ENCODE measurements at regions not wholly inside any gene's neighbourhood (a gene's known extent, or its start where the extent isn't known, plus 50 kb on each side); places are given as distances from the start of the nearest gene placed in this dataset.

GRCh38 chr16:17685447-17685846, 214.7 kb upstream of the XYLT1 start:
- no peaks in the 10 kb centered on the region for H3K4me1 ChIP-seq (ENCODE audit: insufficient read depth, low read length)
- no peaks in the 10 kb centered on the region for H3K27me3 ChIP-seq (ENCODE audit: insufficient read depth, low read length)
- peaks cover 3% of the 10 kb centered on the region; the same call in 1 of the 2 replicates for H3K9me3 ChIP-seq (ENCODE audit: insufficient read depth, low read depth, low read length)
- H3K4me3 ChIP-seq (ENCODE audit: low read length), result no peak overlapping the region
- no peak overlapping the region for H3K27ac ChIP-seq (ENCODE audit: low read depth, low read length)
- no peak overlapping the region for H3K9ac ChIP-seq (ENCODE audit: low read depth, low read length)
- H3K36me3 ChIP-seq (ENCODE audit: insufficient read depth, low read length), result no peaks in the 10 kb centered on the region

DNA sequence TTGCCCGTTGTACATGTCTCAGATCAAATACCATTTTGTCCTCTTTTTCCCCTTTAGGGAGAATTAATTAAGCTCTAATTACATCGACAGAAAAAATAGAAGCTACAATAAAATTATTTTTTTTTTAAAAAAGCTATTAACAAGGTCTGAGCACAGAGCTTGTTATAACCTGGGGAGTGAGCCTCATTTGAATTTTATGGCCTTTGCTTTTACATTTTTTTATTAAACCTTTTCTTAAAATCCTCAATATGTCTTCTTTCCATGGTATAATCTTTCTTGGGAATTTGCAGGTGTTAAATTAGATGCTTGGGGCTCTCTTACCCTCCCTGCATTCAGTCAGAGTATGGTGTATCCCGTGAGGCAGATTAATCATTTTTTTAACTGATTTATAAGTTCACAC, 212.5 kb upstream of the XYLT1 start:
- peaks cover 3% of the 10 kb centered on the region; the same call in 1 of the 2 replicates for H3K4me1 ChIP-seq (ENCODE audit: insufficient read depth, low read length)
- no peaks in the 10 kb centered on the region for H3K27me3 ChIP-seq (ENCODE audit: insufficient read depth, low read length)
- WGBS, result 100% methylated on average over 2 of the region's 3 CpGs
- no peak overlapping the region for H3K27ac ChIP-seq (ENCODE audit: low read depth, low read length)
- no peak overlapping the region for H3K9ac ChIP-seq (ENCODE audit: low read depth, low read length)
- H3K4me3 ChIP-seq (ENCODE audit: low read length), result no peak overlapping the region
- H3K9me3 ChIP-seq (ENCODE audit: insufficient read depth, low read depth, low read length), result peaks cover 13% of the 10 kb centered on the region
- no peaks in the 10 kb centered on the region for H3K36me3 ChIP-seq (ENCODE audit: insufficient read depth, low read length)

- WGBS, result 93% methylated on average over 3 of the region's 3 CpGs
- no peaks in the 10 kb centered on the region for H3K36me3 ChIP-seq (ENCODE audit: insufficient read depth, low read length)
- no peaks in the 10 kb centered on the region for H3K27me3 ChIP-seq (ENCODE audit: insufficient read depth, low read length)
- H3K9me3 ChIP-seq (ENCODE audit: insufficient read depth, low read depth, low read length), result peaks cover 13% of the 10 kb centered on the region
- no peak overlapping the region for H3K9ac ChIP-seq (ENCODE audit: low read depth, low read length)
- no peak overlapping the region for H3K27ac ChIP-seq (ENCODE audit: low read depth, low read length)
- H3K4me3 ChIP-seq (ENCODE audit: low read length), result no peak overlapping the region
- H3K4me1 ChIP-seq (ENCODE audit: insufficient read depth, low read length), result peaks cover 4% of the 10 kb centered on the region; the same call in 1 of the 2 replicates
Measured at GRCh38 chr16:17676171-17676570, 205.4 kb upstream of the XYLT1 start.

GRCh38 chr16:17668386-17668785, 197.6 kb upstream of the XYLT1 start:
- WGBS, result 90% methylated on average over 3 of the region's 3 CpGs
- no peaks in the 10 kb centered on the region for H3K27me3 ChIP-seq (ENCODE audit: insufficient read depth, low read length)
- H3K9ac ChIP-seq (ENCODE audit: low read depth, low read length), result no peak overlapping the region
- H3K36me3 ChIP-seq (ENCODE audit: insufficient read depth, low read length), result no peaks in the 10 kb centered on the region
- no peaks in the 10 kb centered on the region; the same call in 1 of the 2 replicates for H3K4me1 ChIP-seq (ENCODE audit: insufficient read depth, low read length)
- H3K4me3 ChIP-seq (ENCODE audit: low read length), result no peak overlapping the region
- H3K27ac ChIP-seq (ENCODE audit: low read depth, low read length), result no peak overlapping the region
- no peaks in the 10 kb centered on the region for H3K9me3 ChIP-seq (ENCODE audit: insufficient read depth, low read depth, low read length)

GRCh38 chr16:17666293-17666692, 195.5 kb upstream of the XYLT1 start:
- 92% methylated on average over 3 of the region's 3 CpGs for WGBS
- no peaks in the 10 kb centered on the region for H3K36me3 ChIP-seq (ENCODE audit: insufficient read depth, low read length)
- no peak overlapping the region for H3K27ac ChIP-seq (ENCODE audit: low read depth, low read length)
- H3K9me3 ChIP-seq (ENCODE audit: insufficient read depth, low read depth, low read length), result no peaks in the 10 kb centered on the region
- no peak overlapping the region for H3K9ac ChIP-seq (ENCODE audit: low read depth, low read length)
- H3K4me1 ChIP-seq (ENCODE audit: insufficient read depth, low read length), result no peaks in the 10 kb centered on the region; the same call in 1 of the 2 replicates
- no peaks in the 10 kb centered on the region for H3K27me3 ChIP-seq (ENCODE audit: insufficient read depth, low read length)
- no peak overlapping the region for H3K4me3 ChIP-seq (ENCODE audit: low read length)

DNA sequence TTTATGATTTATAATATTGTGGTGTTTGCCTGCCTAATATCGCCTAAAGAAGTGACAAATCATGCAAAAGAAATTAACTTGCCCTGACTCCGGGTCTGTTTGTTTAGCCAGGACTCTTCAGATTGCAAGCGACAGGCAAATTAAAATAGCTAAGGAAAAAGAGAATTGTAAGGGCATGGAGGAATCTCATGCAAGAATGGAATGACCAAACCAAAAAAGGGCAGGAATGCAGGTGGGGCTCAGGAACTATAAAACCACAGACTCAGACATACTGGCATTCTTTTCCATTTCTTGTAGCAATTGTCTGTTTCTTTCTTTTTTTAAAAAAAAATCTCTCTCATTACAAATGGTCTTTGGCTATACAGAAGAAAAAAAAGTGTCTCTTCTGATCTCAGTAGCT, 188.1 kb upstream of the XYLT1 start:
- no peak overlapping the region for H3K9ac ChIP-seq (ENCODE audit: low read depth, low read length)
- WGBS, result 65% methylated on average over 3 of the region's 3 CpGs
- H3K27ac ChIP-seq (ENCODE audit: low read depth, low read length), result 0 out of 2 replicates have a peak overlapping the region, but pooled peaks have one; percentile 6
- H3K27me3 ChIP-seq (ENCODE audit: insufficient read depth, low read length), result no peaks in the 10 kb centered on the region
- H3K4me3 ChIP-seq (ENCODE audit: low read length), result no peak overlapping the region
- no peaks in the 10 kb centered on the region for H3K36me3 ChIP-seq (ENCODE audit: insufficient read depth, low read length)
- H3K4me1 ChIP-seq (ENCODE audit: insufficient read depth, low read length), result peaks cover 19% of the 10 kb centered on the region
- H3K9me3 ChIP-seq (ENCODE audit: insufficient read depth, low read depth, low read length), result no peaks in the 10 kb centered on the region

GRCh38 chr16:17657045-17657444, 186.3 kb upstream of the XYLT1 start:
- Histone ChIP-seq H3K36me3 (ENCODE audit: insufficient read depth, low read length) (no peaks in the 10 kb centered on the region), H3K4me1 (ENCODE audit: insufficient read depth, low read length) (peaks cover 19% of the 10 kb centered on the region), H3K9me3 (ENCODE audit: insufficient read depth, low read depth, low read length) (no peaks in the 10 kb centered on the region), H3K27me3 (ENCODE audit: insufficient read depth, low read length) (no peaks in the 10 kb centered on the region), H3K9ac (ENCODE audit: low read depth, low read length) (no peak overlapping the region), H3K27ac (ENCODE audit: low read depth, low read length) (no peak overlapping the region), H3K4me3 (ENCODE audit: low read length) (no peak overlapping the region)
- 49% methylated on average over 7 of the region's 7 CpGs for WGBS

- peaks cover 19% of the 10 kb centered on the region for H3K4me1 ChIP-seq (ENCODE audit: insufficient read depth, low read length)
- H3K9ac ChIP-seq (ENCODE audit: low read depth, low read length), result no peak overlapping the region
- 96% methylated on average over 4 of the region's 4 CpGs for WGBS
- no peak overlapping the region for H3K4me3 ChIP-seq (ENCODE audit: low read length)
- no peaks in the 10 kb centered on the region for H3K36me3 ChIP-seq (ENCODE audit: insufficient read depth, low read length)
- no peaks in the 10 kb centered on the region for H3K9me3 ChIP-seq (ENCODE audit: insufficient read depth, low read depth, low read length)
- H3K27ac ChIP-seq (ENCODE audit: low read depth, low read length), result no peak overlapping the region
- H3K27me3 ChIP-seq (ENCODE audit: insufficient read depth, low read length), result no peaks in the 10 kb centered on the region
Measured at GRCh38 chr16:17654571-17654970, 183.8 kb upstream of the XYLT1 start.

DNA sequence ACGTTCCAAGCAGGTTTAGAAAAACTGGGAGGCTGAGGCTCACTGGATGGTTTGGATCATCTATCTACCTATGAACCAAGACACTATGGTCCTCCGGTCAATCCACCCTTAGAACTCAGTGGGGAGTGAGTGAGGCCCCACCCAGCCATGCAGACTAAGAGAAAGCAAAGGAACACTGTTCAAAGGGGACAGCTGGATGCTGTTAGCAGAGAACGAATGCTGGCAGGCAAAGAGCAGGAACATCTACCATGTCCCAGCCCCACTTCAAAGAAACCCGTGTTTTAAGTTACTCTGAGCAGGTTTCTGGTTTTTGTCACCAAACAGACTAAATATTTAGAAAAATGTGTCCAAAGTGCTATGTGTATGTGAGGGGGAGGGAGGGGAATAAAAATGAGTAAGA, 183.4 kb upstream of the XYLT1 start:
- no peaks in the 10 kb centered on the region for H3K9me3 ChIP-seq (ENCODE audit: insufficient read depth, low read depth, low read length)
- no peak overlapping the region for H3K27ac ChIP-seq (ENCODE audit: low read depth, low read length)
- WGBS, result 91% methylated on average over 4 of the region's 4 CpGs
- H3K4me1 ChIP-seq (ENCODE audit: insufficient read depth, low read length), result peaks cover 15% of the 10 kb centered on the region
- H3K27me3 ChIP-seq (ENCODE audit: insufficient read depth, low read length), result no peaks in the 10 kb centered on the region
- no peaks in the 10 kb centered on the region for H3K36me3 ChIP-seq (ENCODE audit: insufficient read depth, low read length)
- no peak overlapping the region for H3K4me3 ChIP-seq (ENCODE audit: low read length)
- no peak overlapping the region for H3K9ac ChIP-seq (ENCODE audit: low read depth, low read length)

GRCh38 chr16:17647879-17648872, 177.4 kb upstream of the XYLT1 start:
- 91% methylated on average over 8 of the region's 8 CpGs for WGBS
- no peak overlapping the region for H3K4me3 ChIP-seq (ENCODE audit: low read length)
- H3K9ac ChIP-seq (ENCODE audit: low read depth, low read length), result no peak overlapping the region
- no peaks in the 10 kb centered on the region for H3K9me3 ChIP-seq (ENCODE audit: insufficient read depth, low read depth, low read length)
- H3K36me3 ChIP-seq (ENCODE audit: insufficient read depth, low read length), result no peaks in the 10 kb centered on the region
- H3K27ac ChIP-seq (ENCODE audit: low read depth, low read length), result no peak overlapping the region
- no peaks in the 10 kb centered on the region for H3K4me1 ChIP-seq (ENCODE audit: insufficient read depth, low read length)
- no peaks in the 10 kb centered on the region for H3K27me3 ChIP-seq (ENCODE audit: insufficient read depth, low read length)

DNA sequence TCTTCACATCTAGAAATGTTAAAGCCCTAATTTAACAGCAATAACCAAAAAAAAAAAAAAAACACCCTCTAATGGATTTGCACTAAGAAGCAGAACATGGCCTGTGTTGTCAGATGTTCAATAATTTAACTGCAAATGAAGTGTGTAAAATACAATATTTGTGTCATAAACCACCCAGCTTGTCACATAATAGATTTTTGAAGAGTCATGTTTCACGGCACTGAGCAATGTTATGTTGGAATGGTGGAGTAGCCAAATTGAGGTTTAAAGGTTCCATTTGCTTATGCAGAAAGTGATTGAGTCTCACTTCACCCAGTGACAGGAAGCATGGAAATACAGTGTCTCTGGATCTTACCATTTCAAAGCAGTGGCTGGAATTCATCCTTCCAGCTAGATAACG, 173.2 kb upstream of the XYLT1 start:
- H3K9ac ChIP-seq (ENCODE audit: low read depth, low read length), result no peak overlapping the region
- WGBS, result 93% methylated on average over 1 of the region's 2 CpGs
- H3K27me3 ChIP-seq (ENCODE audit: insufficient read depth, low read length), result no peaks in the 10 kb centered on the region
- no peaks in the 10 kb centered on the region for H3K9me3 ChIP-seq (ENCODE audit: insufficient read depth, low read depth, low read length)
- no peaks in the 10 kb centered on the region for H3K36me3 ChIP-seq (ENCODE audit: insufficient read depth, low read length)
- no peak overlapping the region for H3K27ac ChIP-seq (ENCODE audit: low read depth, low read length)
- H3K4me1 ChIP-seq (ENCODE audit: insufficient read depth, low read length), result no peaks in the 10 kb centered on the region
- H3K4me3 ChIP-seq (ENCODE audit: low read length), result no peak overlapping the region
